HG02943 (cell line): ENCODE measurements at regions not wholly inside any gene's neighbourhood (a gene's known extent, or its start where the extent isn't known, plus 50 kb on each side); places are given as distances from the start of the nearest gene placed in this dataset.
"Not testable (repeated sequence)": the region's sequence is repeated elsewhere in the genome, so short reads cannot be mapped to it uniquely, and the experiment has no call there.

Experiments
- ATAC-seq: cut with Tn5 transposase; IDR thresholded peaks from one replicate; pipeline ENCODE4 v1.9.1; 2021; ENCODE audit warnings: mild to moderate bottlenecking, low read depth, moderate library complexity; ENCODE audit not compliant: unreplicated experiment

DNA sequence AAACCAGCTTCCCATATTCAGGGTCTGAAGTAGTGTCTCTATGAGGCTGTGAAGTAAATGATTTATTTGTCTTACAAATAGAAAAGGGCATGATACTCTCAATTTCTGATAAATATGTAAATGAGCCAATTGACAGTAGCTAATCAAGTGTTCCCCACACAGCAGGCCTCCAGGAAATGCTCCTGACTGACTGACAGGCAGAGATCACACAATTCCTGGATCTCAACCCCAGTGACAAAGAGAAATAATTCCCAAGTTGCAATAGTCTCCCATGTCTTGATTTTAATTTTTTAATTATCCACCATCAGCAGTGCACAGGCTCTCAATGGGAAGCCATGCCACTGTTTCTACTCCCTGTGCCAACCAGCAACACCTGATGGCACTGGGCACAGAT, 390.4 kb downstream of the SOX11 start:
- no peak for ATAC-seq

- ATAC-seq = no peak
Observed at GRCh38 chr2:6083136-6083535, 391.0 kb downstream of the SOX11 start.

GRCh38 chr2:6089474-6089873, 397.3 kb downstream of the SOX11 start:
- no peak for ATAC-seq

DNA sequence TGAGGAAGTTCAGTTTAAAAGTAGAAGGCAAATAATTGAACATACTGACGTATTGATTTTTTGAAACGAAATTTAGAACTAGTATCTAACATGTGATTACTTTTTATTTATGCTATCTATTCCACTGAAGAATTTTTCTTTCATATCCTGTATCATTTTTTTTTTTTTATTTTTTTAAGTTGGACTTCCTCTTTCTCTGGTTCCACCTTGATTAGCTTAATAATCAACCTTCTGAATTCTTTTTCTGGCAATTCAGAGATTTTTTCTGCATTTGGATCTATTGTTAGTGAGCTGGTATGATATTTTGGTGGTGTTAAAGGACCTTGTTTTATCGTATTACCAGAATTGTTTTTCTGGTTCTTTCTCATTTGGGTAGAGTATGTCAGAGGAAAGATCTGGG, 411.2 kb downstream of the SOX11 start:
- ATAC-seq = no peak

DNA sequence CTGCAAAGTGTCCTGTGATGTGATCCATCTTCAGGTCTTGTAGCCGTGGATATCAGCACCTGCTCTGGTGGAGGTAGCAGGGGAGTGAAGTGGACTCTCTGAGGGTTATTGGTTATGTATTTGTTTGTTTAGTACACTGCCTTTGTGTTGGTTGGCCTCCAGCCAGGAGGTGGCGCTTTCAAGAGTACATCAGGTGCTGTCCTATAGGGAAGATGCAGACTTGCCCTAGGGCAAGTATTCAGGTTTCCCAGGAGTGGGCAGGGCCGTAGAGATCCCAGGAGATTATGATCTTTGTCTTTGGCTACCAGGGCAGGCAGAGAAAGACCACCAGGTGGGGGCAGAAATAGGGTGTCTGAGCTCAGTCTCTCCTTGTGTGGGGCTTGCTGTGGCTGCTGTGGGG, 411.8 kb downstream of the SOX11 start:
- ATAC-seq = no peak

GRCh38 chr2:6107290-6107689, 415.1 kb downstream of the SOX11 start:
- no peak for ATAC-seq

DNA sequence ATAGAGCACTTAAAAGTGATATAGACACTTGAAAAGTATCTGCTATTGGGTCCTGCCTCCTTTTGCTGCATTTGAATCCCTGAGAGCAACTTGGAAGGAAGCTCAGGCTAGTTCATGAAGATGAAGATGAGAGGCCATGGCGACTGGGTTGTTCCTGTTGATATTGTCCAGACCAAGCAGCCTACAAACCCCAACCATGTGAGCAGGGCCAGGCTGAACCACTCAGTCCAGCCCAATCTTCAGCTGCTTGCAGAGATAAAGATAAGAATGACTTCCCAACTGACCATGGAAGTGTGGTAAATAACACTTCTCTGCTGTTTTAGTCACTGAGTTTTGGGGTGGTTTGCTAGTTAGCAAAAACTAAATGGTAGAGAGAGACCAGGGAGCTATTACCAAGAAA, 417.6 kb downstream of the SOX11 start:
- no peak for ATAC-seq

DNA sequence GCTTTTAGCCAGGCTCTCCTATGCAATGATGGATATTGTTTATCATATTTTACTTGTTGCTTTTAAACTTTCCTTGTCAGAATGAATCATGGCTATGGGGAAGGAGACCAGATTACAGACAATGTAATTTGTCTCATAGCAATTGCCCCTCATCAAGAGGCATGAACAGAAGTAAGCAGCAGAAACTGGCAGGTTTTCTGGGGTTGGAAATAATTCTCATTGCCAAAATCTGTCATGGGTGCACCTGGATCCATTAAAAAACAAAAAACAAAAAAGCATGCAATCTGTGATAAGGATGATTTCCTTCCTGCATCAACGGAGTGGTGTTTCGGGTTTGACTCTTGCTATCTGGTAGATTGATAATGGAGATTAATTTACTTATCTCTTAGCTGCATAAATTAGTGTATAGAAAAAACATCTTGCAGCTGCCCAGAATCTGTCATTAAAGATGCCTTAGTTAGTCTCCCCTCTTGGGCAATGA, 419.6 kb downstream of the SOX11 start:
- ATAC-seq = no peak

DNA sequence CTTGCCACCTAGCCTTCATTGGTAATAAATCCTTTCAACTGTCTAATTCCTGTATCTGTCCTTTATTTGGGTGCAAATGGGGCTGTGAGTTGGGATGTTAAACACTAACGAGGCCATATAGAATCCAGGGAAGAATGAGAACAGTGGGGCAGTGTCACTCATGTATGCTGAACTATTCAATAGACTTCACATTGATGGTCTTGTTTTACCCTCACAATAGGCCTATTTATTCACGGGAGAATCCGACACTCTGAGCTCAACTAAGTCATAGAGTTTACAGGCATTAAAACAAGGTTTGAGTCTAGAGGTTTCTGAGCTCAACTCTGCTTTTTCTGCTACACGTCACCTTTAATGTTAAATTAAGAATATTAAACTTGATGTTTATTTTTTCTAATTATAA, 421.6 kb downstream of the SOX11 start:
- ATAC-seq = no peak

- no peak for ATAC-seq
Observed at GRCh38 chr2:6127718-6128117, 435.5 kb downstream of the SOX11 start.

DNA sequence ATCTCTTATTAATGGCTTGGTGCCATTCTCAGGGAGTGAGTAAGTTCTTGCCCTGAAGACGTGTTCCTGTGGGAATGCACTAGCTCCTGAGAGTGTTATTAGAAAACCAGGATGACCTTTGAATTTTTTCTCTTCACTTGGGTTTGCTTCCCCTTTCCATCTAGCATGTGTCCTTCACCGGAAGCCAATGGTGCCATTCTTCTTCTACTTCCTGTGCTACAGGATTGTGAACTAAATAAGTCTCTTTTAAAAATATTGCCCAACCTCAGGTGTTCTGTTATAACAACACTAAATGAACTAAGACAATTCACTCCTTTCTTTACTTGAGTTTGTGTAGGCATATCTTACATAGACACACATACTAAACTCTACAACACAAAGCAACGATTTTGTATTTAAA, 447.0 kb downstream of the SOX11 start:
- no peak for ATAC-seq

DNA sequence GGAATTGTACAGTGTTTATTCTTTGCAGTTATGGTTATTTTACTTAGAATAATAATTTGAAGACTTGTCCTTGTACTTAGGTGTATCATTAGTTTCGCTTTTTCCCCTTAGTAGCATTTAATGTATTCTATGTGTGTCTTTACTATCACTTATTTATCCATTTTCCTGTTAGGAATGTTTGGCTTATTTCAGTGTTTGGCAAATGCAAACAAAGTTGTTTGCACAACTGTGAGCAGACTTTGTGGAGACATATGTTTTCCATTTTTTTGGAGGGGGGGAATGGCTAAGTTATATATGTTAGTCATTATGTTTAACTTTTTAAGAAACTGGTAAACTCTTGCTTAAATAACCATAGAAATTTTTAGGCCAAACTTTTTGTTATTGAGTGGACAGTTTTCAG, 447.7 kb downstream of the SOX11 start:
- no peak for ATAC-seq

- ATAC-seq = no peak
Observed at GRCh38 chr2:6140509-6140908, 448.3 kb downstream of the SOX11 start.

GRCh38 chr2:6143812-6144211, 451.6 kb downstream of the SOX11 start:
- no peak for ATAC-seq

GRCh38 chr2:6147215-6147614, 455.0 kb downstream of the SOX11 start:
- not testable (repeated sequence) for ATAC-seq

GRCh38 chr2:6148882-6149281, 456.7 kb downstream of the SOX11 start:
- no peak for ATAC-seq

DNA sequence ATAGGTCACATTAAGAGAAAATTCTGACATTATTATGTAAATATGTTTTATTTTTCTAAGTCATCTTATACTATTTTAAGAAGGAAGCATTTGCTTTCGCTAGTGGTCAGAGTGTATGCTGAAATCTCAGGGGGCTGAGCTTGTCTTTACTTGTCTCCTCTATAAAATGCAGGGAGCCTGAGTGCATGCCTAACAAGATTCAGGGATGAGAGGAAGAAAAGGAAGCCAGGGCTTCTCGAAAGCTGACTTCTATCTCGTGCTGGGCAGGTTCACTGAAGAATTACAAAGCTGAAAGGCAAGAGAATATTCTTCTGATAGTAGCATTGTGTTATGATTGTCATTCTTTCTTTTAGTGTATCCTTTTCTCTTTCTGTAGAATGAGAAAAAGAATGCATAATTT, 467.4 kb downstream of the SOX11 start:
- no peak for ATAC-seq

- no peak for ATAC-seq
Observed at GRCh38 chr2:6163932-6164331, 471.7 kb downstream of the SOX11 start.

DNA sequence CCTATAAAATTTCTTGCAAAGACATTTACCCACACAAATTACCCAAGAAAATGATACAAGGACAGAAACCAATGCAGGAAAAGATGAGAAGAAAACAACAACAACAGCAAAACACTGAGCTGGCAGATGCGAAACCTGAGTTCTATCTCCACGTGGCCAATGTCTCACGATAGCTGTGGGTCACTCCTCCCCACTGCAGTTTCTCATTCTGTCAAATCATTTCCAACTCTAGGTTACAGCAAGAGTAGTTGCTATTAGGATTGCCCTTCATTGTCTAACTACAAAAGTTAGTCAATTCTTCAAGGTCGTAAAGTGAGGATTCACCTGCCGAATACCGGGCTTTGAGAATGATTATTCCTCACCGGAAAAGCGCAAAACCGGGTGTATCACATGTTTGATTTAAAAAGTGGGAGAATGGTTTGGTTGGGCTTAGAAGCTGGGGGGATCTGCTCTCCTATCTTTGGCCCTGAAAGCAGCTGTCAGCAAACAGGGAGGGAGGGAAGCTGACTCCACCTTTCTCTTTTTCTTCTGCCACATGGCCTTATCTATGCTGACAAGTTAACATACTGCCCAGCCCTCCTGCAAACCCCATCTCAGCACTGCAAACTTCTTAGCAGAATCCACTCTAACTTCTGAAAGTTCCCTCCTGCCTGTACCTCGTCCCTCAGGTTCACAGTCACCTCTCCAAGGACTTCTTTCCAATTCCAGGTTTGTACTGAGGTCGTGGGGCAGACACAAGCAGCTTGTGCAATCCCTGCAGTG, 473.0 kb downstream of the SOX11 start:
- ATAC-seq = no peak

GRCh38 chr2:6167592-6168138, 475.5 kb downstream of the SOX11 start:
- ATAC-seq = no peak

DNA sequence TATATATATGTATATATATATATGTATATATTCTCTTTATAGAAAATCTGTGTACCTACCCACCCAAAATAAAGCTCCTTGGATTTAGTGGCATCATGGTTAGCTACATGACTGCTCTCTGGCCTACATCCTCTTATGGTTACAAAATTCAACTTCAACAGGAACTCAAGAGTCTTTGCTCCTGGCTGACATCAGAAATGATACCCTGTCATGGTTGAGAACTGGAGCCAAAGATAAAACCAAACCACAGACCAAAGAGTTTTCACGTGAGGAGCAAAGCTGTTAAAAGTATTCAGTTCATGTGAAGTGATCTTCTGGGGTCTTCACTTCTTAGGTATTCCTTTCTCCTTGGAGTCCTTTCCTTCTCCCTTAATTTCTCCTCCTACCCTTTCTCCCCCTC, 476.3 kb downstream of the SOX11 start:
- ATAC-seq = no peak

DNA sequence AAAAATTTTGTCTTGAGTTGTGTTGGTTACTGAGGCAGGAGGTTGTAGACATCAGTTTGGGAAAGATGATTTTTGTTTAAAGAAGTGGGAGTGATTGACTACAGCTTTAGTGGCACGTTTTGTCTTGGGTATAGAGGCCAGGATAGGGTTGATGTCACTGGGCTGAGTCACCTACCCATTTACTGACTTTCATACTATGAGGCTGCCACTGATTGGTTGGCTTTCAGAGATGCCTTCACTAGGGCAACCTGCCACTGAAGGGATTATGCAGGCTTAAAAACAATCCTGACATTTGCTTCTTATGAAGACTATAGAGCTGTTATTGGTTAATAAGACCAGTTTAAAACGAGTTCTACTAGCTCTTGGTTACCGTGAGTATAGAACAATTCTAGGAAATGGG, 479.1 kb downstream of the SOX11 start:
- no peak for ATAC-seq
